K562 (cell line): ENCODE measurements at regions not wholly inside any gene's neighbourhood (a gene's known extent, or its start where the extent isn't known, plus 50 kb on each side); places are given as distances from the start of the nearest gene placed in this dataset.
"Not testable (repeated sequence)": the region's sequence is repeated elsewhere in the genome, so short reads cannot be mapped to it uniquely, and the experiment has no call there.

ENCODE experiments used
- ATAC-seq: fragments of 200-7000 bp; cut with Tn5 transposase; 3 replicates; pipeline ENCODE4 v1.9.1; 2020; ENCODE audit warnings: moderate library complexity
- BruUV-seq: library from RNA; stranded (reverse); fragments of 400-500 nt; replicated peaks from 2 replicates; lab custom pipeline; 2021; lab: Mats Ljungman, UMichigan
- CTCF ChIA-PET: fragments of 300-600 bp; formaldehyde crosslinking; extraction: SDS; loops from one replicate; lab custom pipeline; 2021; ENCODE audit warnings: low intra/inter-chr PET ratio; lab: Yijun Ruan, JAX
- POLR2A ChIA-PET: fragments of 300-600, 350-650 bp; sonication (Branson Sonifier 250); formaldehyde crosslinking; extraction: SDS; loops from one replicate; lab custom pipeline; 2021; ENCODE audit warnings: antibody characterized with exemption, inconsistent platforms; lab: Yijun Ruan, JAX
- DNase-seq, 4 experiments: peaks; one replicate each; pipeline versions ENCODE4 v3.0.0 to v3.0.0-alpha.2; 2011 to 2018; ENCODE audit warnings: low spot score in 3 of 4, mixed read lengths in 3 of 4; ENCODE audit errors: extremely low read depth in 1 of 4
- FAIRE-seq: peaks from 2 replicates; lab custom pipeline; 2011; peaks lifted over from hg19 to GRCh38; lab: Jason Lieb, UNC
- H2AFZ ChIP-seq: 2 replicates; pipeline ENCODE4 v1.6.0; 2011; ENCODE audit warnings: low read depth, low read length, control low read depth, inconsistent platforms
- H3K27ac ChIP-seq: fragments of 200-600 bp; 3 replicates; pipeline ENCODE4 v1.8.0; 2011; ENCODE audit warnings: low read depth, mild to moderate bottlenecking, control low read depth, inconsistent platforms, low read length, moderate library complexity, mixed read lengths; ENCODE audit errors: extremely low read depth
- H3K27me3 ChIP-seq, 2 experiments: fragments of 300-600 bp in 1 of 2; 2 replicates in 1 of 2; 3 replicates in 1 of 2; pipeline versions ENCODE4 v1.6.0 to v1.8.0; 2011; ENCODE audit warnings: inconsistent platforms in 2 of 2, low read length in 2 of 2, mild to moderate bottlenecking in 1 of 2, mixed read lengths in 1 of 2, moderate library complexity in 1 of 2; ENCODE audit not compliant: control insufficient read depth in 2 of 2, insufficient read depth in 2 of 2
- H3K36me3 ChIP-seq: fragments of 300-600 bp; 3 replicates; pipeline ENCODE4 v1.8.0; 2011; ENCODE audit warnings: mild to moderate bottlenecking, low read length, inconsistent platforms; ENCODE audit not compliant: control insufficient read depth, insufficient read depth
- H3K4me1 ChIP-seq, 2 experiments: fragments of 200-600 bp in 1 of 2; replicated peaks in 1 of 2; 2 replicates in 1 of 2; 3 replicates in 1 of 2; pipeline versions ENCODE4 v1.5.1 to v1.8.0; 2011; ENCODE audit warnings: inconsistent platforms in 2 of 2, low read length in 2 of 2, mild to moderate bottlenecking in 1 of 2, mixed read lengths in 1 of 2, moderate library complexity in 1 of 2; ENCODE audit not compliant: control insufficient read depth in 2 of 2, insufficient read depth in 2 of 2
- H3K4me2 ChIP-seq: 2 replicates; pipeline ENCODE4 v1.6.1; 2011; ENCODE audit warnings: low read length, control low read depth, inconsistent platforms, mixed read lengths; ENCODE audit not compliant: insufficient read depth
- H3K4me3 ChIP-seq: fragments of 200-600 bp; sonication (generic), shearing (Covaris generic); 2 replicates; pipeline ENCODE4 v1.5.1; 2016; ENCODE audit warnings: control low read depth, inconsistent platforms
- H3K79me2 ChIP-seq: fragments of 200-600 bp; 3 replicates; pipeline ENCODE4 v1.8.0; 2011; ENCODE audit warnings: low read length, inconsistent platforms; ENCODE audit not compliant: control insufficient read depth, insufficient read depth
- H3K9ac ChIP-seq, 2 experiments: 2 replicates each; pipeline versions ENCODE4 v1.6.0 to v1.6.1; 2011; ENCODE audit warnings: low read depth in 2 of 2, low read length in 2 of 2, control low read depth in 1 of 2, inconsistent platforms in 1 of 2, mild to moderate bottlenecking in 1 of 2, mixed read lengths in 1 of 2; ENCODE audit not compliant: insufficient read depth in 1 of 2
- H3K9me1 ChIP-seq: one replicate; pipeline ENCODE4 v1.6.0; 2011; ENCODE audit warnings: inconsistent platforms, mild to moderate bottlenecking, low read length, moderate library complexity; ENCODE audit not compliant: control insufficient read depth, insufficient read depth
- H3K9me3 ChIP-seq: replicated peaks from 2 replicates; pipeline ENCODE4 v1.5.1; 2011; ENCODE audit warnings: low read depth, low read length, inconsistent platforms; ENCODE audit not compliant: control insufficient read depth, insufficient read depth
- H4K20me1 ChIP-seq: replicated peaks from 2 replicates; pipeline ENCODE4 v1.6.1; 2011; ENCODE audit warnings: low read length, inconsistent platforms, mixed read lengths; ENCODE audit not compliant: control insufficient read depth, insufficient read depth
- BCOR ChIP-seq: fragments of 450-650 bp; IDR thresholded peaks from 2 replicates; pipeline ENCODE4 v1.6.1; 2016
- IRF1 ChIP-seq: sonication (generic); formaldehyde crosslinking; IDR thresholded peaks from 2 replicates; pipeline ENCODE4 v1.8.0; 2022; ENCODE audit warnings: missing genetic modification reagents, mild to moderate bottlenecking, borderline replicate concordance
- WGBS: fragments of 100-300 bp; shearing (Covaris generic); methylation state at CpG from one replicate; pipeline ENCODE4 v1.1.6; 2016; ENCODE audit warnings: low coverage, mixed read lengths; ENCODE audit not compliant: insufficient coverage; ENCODE audit errors: missing lambda C conversion rate; 5-methylcytosine and 5-hydroxymethylcytosine counted together
- in situ Hi-C: fragments of 300-500 bp; cut with MboI; formaldehyde crosslinking; loops from 4 replicates; pipeline ENCODE4 v1.15.0; 2018; ENCODE audit warnings: inconsistent platforms, mixed read lengths
- intact Hi-C: fragments of 100-400 bp; cut with micrococcal nuclease; formaldehyde crosslinking; loops from 2 replicates; pipeline ENCODE4 v1.14.2; 2022

GRCh38 chr9:32886021-32886420 lies 102.7 kb downstream of the TMEM215 start:
- in situ Hi-C loops (no loop called here), intact Hi-C loops (loop anchor here (10.0 kb wide), 1 partner anchor 59 kb away; no protein-coding TSS in a partner anchor)
- DNase-seq, result no peak
- Histone ChIP-seq H3K9ac (no peak overlapping the region), H3K79me2 (no peaks in the 10 kb centered on the region), H3K4me2 (no peak overlapping the region), H3K27me3 (no peaks in the 10 kb centered on the region), H3K4me1 (peaks cover 15 to 27% of the 10 kb centered on the region in 2 experiments; a peak in 4 of 5 replicates), H3K9me1 (no peaks in the 10 kb centered on the region), H3K27ac (no peak overlapping the region), H4K20me1 (no peaks in the 10 kb centered on the region), H3K4me3 (no peak overlapping the region), H3K36me3 (no peaks in the 10 kb centered on the region), H2AFZ (no peak overlapping the region), H3K9me3 (no peaks in the 10 kb centered on the region)
- ATAC-seq, result no peak
- CTCF ChIA-PET, result no interaction called here
- 84% methylated on average over 4 of the region's 4 CpGs for WGBS
- POLR2A ChIA-PET, result no interaction called here
- no TSS peak for BruUV-seq
- TF ChIP-seq BCOR (no peak), IRF1 (CRISPR knock-in tag) (no peak)
- FAIRE-seq, result no peak

- H4K20me1 ChIP-seq, CTCF ChIA-PET, intact Hi-C loops, H3K9me1 ChIP-seq, H3K9me3 ChIP-seq, FAIRE-seq, H3K4me1 ChIP-seq, H3K9ac ChIP-seq, BruUV-seq, H3K36me3 ChIP-seq, H2AFZ ChIP-seq, H3K79me2 ChIP-seq, in situ Hi-C loops, H3K4me2 ChIP-seq, H3K4me3 ChIP-seq, ATAC-seq, POLR2A ChIA-PET, H3K27ac ChIP-seq, H3K27me3 ChIP-seq, DNase-seq: not testable (repeated sequence)
- 33% methylated on average over 3 of the region's 3 CpGs for WGBS
Measured at GRCh38 chr9:32894485-32894884, 106.9 kb downstream of the APTX start.
